ENCODE measurements at regions not wholly inside any gene's neighbourhood (a gene's known extent, or its start where the extent isn't known, plus 50 kb on each side); places are given as distances from the start of the nearest gene placed in this dataset.
"Not testable (repeated sequence)": the region's sequence is repeated elsewhere in the genome, so short reads cannot be mapped to it uniquely, and the experiment has no call there.

- intact Hi-C loops (cut with DNase I): no loop called here
- DNase-seq (ENCODE audit: low spot score): no peak
These were observed 373.9 kb upstream of the CA10 start for GRCh38 chr17:52532373-52532772.

GRCh38 chr17:52524096-52524637, 365.7 kb upstream of the CA10 start:
- intact Hi-C loops (cut with DNase I): no loop called here

DNA sequence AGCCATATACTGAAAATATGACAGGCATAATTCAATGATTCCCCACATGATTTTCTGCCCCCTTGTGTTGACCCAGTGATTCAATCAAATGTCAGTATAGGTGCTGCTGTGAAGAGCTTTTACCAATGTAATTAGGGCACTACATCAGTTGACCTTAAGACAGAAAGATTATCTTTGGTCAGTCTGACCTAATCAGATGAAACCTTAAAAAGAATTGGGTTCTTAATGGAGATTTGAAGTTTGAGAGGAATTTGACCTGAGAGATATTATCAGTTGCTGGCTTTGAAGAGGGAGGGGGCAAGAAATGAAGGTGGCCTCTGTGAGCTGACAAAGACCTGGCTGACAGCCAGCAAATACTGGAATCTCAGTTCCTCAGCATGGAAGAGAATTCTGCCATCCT, 358.7 kb upstream of the CA10 start:
- DNase-seq (ENCODE audit: low spot score): no peak
- intact Hi-C loops (cut with DNase I): no loop called here

More at GRCh38 chr17:52524096-52524637, 365.7 kb upstream of the CA10 start:
- DNase-seq (ENCODE audit: low spot score): no peak

GRCh38 chr17:52515927-52516326, 357.4 kb upstream of the CA10 start:
- DNase-seq (ENCODE audit: low spot score): no peak
- intact Hi-C loops (cut with DNase I): no loop called here

- no peak for DNase-seq (ENCODE audit: low spot score)
- intact Hi-C loops (cut with DNase I): no loop called here
These were observed 347.1 kb upstream of the CA10 start for GRCh38 chr17:52505601-52506000.

DNA sequence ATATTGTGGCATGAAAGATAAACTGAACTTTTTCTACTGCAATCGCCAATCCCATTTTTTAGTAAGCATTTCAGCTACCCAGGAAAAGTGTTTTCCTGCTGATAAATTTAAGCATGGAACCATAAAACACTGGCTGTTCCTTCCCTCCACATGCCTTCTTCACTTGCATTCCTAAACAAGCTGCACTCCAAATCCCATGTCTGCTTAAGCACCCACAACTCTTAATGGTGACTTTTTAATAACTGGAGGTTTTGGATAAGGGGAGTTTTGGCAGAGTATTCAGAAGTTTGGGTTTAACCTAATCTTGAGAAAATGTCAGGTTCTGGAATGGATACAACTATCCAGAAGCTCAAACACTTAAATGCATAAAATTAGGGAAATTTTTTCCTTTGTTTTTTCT, 345.6 kb upstream of the CA10 start:
- no peak for DNase-seq (ENCODE audit: low spot score)
- intact Hi-C loops (cut with DNase I): no loop called here

DNA sequence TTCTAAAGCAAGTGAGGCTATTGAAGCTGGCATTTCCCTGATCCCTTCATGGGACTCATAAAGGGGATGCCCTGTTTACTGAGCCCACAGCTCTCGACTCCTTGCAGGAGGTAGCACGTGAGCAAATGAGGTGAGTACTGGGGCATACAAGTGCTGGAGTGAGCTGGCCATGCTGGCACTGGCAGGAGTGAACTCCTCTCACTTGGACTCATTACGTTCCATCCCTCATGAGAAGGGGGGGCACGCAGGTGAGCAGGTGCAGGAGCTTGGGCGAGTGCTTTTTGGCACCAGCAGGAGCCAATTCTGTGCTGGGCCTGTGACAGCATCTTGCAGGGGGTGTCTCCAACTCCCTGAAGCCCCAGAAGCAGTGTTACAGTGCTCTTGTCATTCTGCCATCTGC, 337.1 kb upstream of the CA10 start:
- intact Hi-C loops (cut with DNase I): no loop called here
- no peak for DNase-seq (ENCODE audit: low spot score)

DNA sequence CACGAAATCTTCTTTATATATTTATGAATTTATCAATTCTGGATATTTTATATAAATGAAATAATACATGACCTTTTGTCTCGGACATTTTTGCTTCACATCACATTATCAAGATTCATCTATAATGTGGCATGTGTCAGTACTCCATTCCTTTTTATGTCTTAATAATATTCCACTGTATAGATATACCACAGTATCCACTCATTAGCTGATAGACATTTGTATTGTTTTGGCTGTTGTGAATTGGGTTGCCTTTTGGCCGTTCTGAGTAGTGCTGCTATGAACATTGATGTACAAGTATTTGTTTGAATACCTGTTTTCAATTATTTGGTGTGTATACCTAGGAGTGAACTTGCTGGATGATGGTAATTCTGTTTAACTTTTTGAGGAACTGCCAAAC, 323.8 kb upstream of the CA10 start:
- intact Hi-C loops (cut with DNase I): no loop called here
- DNase-seq (ENCODE audit: low spot score): no peak

- intact Hi-C loops (cut with DNase I): no loop called here
These were observed 319.5 kb upstream of the CA10 start for GRCh38 chr17:52477824-52478699.

DNA sequence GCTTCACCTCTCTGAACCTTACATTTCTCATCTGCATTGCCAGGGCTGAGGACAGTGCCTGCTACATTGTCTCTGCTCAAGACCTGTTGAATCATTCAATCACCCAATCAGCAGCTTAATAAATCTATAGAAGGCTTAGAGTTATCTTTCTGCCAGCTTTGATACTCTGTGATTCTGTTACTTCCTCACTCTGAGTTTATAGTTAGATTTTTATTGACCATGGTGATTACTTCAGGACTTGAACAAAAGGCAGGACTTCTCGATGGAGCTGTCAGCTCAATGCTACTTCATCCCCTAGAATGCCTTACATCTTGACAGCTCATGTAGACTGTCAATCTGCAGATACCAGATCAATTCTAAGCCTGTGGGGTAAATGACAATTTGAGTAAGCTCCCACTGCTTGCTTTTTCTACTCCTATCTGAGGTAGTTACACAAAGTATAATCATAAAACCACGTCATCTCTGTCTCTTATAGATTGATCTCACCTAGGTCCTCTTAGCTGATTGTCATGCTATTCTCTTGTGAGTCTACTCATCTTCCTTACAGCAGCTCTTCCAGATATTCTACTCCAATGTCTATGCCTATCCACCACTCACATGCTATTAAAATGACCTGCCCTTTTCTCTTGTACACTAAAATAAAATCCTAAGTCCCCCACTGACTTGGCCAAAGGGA, 318.3 kb upstream of the CA10 start:
- DNase-seq (ENCODE audit: low spot score): no peak
- intact Hi-C loops (cut with DNase I): no loop called here

More at GRCh38 chr17:52477824-52478699, 319.5 kb upstream of the CA10 start:
- DNase-seq (ENCODE audit: low spot score): no peak

- intact Hi-C loops (cut with DNase I): no loop called here
- no peak for DNase-seq (ENCODE audit: low spot score)
These were observed 312.0 kb upstream of the CA10 start for GRCh38 chr17:52470553-52470952.

GRCh38 chr17:52465407-52465806, 306.9 kb upstream of the CA10 start:
- no peak for DNase-seq (ENCODE audit: low spot score)
- intact Hi-C loops (cut with DNase I): no loop called here

DNA sequence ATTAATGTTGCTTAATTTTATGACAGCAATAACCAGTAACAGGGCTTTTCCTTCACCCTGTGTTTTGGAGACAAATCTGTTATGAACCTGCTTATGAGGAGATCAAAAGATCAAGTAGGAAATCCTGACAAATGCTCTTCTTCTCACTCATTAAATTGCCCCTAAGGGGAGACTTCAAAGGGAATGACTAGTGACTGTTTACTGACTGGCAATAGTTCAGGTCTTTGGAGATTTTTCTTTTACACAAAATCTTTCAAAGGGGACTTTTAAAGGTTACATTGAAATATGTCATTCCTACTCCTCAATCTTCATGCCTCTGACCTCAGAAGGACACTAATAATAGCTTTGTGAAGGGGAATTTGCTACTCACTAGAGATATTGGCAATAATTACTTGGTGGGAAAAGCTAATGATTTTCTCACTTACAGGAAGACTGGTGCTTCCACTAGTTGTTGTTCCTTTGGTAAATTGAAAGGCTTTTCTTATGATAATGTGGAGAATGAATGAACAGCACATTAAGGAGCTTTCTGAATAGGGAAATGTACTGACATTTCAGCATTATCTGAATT, 292.9 kb upstream of the CA10 start:
- no peak for DNase-seq (ENCODE audit: low spot score)
- intact Hi-C loops (cut with DNase I): no loop called here

DNA sequence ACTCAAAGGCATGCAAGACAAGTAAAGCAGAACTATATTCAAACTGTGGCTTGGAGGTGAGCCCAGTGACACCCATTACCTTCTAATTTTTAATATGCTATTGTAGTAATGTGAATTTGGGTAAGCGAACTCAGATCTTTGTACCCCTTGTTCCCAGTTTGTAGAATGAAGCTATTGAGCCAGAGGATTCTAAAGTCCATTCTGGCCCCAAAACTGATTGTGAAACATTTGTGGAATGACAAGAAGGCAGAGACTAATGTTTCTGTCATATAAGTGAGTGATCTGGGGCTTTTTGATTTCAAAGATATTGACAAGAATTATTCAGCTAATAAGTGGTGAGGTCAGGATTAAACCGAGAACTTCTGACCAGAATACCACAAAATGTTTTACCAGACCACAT, 283.8 kb upstream of the CA10 start:
- intact Hi-C loops (cut with DNase I): no loop called here
- DNase-seq (ENCODE audit: low spot score): no peak

GRCh38 chr17:52420555-52421078, 262.1 kb upstream of the CA10 start:
- intact Hi-C loops (cut with DNase I): no loop called here
- DNase-seq (ENCODE audit: low spot score): no peak

GRCh38 chr17:52419229-52419641, 260.7 kb upstream of the CA10 start:
- intact Hi-C loops (cut with DNase I): no loop called here
- DNase-seq (ENCODE audit: low spot score): no peak

GRCh38 chr17:52410781-52411180, 252.3 kb upstream of the CA10 start:
- no peak for DNase-seq (ENCODE audit: low spot score)
- intact Hi-C loops (cut with DNase I): no loop called here

DNA sequence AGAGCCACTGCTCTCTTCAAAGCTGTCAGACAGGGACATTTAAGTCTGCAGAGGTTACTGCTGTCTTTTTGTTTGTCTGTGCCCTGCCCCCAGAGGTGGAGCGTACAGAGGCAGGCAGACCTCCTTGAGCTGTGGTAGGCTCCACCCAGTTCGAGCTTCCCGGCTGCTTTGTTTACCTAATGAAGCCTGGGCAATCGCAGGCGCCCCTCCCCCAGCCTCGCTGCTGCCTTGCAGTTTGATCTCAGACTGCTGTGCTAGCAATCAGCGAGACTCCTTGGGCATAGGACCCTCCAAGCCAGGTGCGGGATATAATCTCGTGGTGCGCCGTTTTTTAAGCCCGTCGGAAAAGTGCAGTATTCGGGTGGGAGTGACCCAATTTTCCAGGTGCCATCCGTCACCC, 250.7 kb upstream of the CA10 start:
- intact Hi-C loops (cut with DNase I); DNase-seq (ENCODE audit: low spot score): not testable (repeated sequence)

GRCh38 chr17:52395308-52395707, 236.8 kb upstream of the CA10 start:
- intact Hi-C loops (cut with DNase I): no loop called here
- no peak for DNase-seq (ENCODE audit: low spot score)

- DNase-seq (ENCODE audit: low spot score): no peak
- intact Hi-C loops (cut with DNase I): no loop called here
These were observed 231.9 kb upstream of the CA10 start for GRCh38 chr17:52390422-52390821.
